ENCODE measurements at regions not wholly inside any gene's neighbourhood (a gene's known extent, or its start where the extent isn't known, plus 50 kb on each side); places are given as distances from the start of the nearest gene placed in this dataset.

DNA sequence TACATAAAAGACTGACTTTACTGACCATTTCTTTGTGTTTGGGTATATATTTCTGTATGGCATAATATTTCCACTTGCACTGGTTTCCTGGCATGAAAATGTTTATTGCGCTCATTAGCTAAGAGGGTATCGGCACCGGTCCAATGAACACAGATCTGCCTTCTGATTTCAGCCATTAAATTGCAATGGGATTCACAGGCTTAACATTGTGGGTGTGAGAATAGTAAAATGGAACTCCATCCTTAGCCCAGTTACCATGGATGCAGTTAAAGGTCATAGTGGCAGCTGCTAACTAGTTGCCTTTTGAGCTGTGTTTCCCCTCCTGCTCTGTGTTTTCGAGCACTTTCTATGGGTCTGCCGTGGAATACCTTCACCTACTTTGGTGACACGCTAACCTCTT lies 352.6 kb upstream of the POU3F3 start:
- TF ChIP-seq GATA2 (IDR thresholded peaks at IDR 0.05; ENCODE audit: low read depth, low read length) (no peak), GATA3 (IDR thresholded peaks at IDR 0.05; ENCODE audit: low read depth, low read length) (no peak)
